ENCODE measurements at regions not wholly inside any gene's neighbourhood (a gene's known extent, or its start where the extent isn't known, plus 50 kb on each side); places are given as distances from the start of the nearest gene placed in this dataset.

DNA sequence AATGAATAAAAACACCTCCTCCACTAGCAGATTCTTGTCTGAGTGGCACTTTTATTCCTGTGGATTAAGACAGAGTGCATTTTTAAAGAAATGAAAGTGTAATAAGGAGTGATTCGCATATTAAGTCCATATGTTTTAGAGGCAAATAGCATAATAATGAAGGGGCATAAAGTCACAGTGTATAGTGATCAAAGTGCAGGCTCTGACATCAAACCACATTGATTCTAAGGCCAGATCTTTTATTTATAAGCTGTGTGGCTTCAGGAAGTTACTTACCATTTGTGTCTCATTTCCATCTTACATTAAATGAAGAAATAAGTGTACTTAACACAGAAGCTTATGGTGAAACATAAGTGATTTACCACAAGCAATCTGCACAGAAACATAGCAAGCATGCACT lies 332.8 kb downstream of the GASK1B start:
- BruUV-seq (replicated peaks) = no TSS peak
- no peaks in the 10 kb centered on the region for H3K9me3 Mint-ChIP-seq (ENCODE audit: unreplicated experiment)
- H3K4me1 Mint-ChIP-seq (ENCODE audit: insufficient read depth, unreplicated experiment) = peaks cover 5% of the 10 kb centered on the region
- no peak overlapping the region for H3K27ac Mint-ChIP-seq (ENCODE audit: low read depth, unreplicated experiment)
- H3K36me3 Mint-ChIP-seq (ENCODE audit: insufficient read depth, unreplicated experiment) = no peaks in the 10 kb centered on the region
- CTCF ChIA-PET = interaction anchor here (0.6 kb wide), 2 partner anchors 125 to 139 kb away, joined by 3 to 5 read pairs; no protein-coding TSS in a partner anchor
- TF ChIP-seq, protein P1, sequence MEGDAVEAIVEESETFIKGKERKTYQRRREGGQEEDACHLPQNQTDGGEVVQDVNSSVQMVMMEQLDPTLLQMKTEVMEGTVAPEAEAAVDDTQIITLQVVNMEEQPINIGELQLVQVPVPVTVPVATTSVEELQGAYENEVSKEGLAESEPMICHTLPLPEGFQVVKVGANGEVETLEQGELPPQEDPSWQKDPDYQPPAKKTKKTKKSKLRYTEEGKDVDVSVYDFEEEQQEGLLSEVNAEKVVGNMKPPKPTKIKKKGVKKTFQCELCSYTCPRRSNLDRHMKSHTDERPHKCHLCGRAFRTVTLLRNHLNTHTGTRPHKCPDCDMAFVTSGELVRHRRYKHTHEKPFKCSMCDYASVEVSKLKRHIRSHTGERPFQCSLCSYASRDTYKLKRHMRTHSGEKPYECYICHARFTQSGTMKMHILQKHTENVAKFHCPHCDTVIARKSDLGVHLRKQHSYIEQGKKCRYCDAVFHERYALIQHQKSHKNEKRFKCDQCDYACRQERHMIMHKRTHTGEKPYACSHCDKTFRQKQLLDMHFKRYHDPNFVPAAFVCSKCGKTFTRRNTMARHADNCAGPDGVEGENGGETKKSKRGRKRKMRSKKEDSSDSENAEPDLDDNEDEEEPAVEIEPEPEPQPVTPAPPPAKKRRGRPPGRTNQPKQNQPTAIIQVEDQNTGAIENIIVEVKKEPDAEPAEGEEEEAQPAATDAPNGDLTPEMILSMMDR (IDR thresholded peaks at IDR 0.05; ENCODE audit: unreplicated experiment) = no peak
- intact Hi-C loops (cut with micrococcal nuclease) = no loop called here
- no peak for DNase-seq (ENCODE audit: unreplicated experiment)
- H3K27me3 Mint-ChIP-seq (ENCODE audit: insufficient read depth, unreplicated experiment) = no peaks in the 10 kb centered on the region
- POLR2A ChIA-PET = interaction anchor here (0.5 kb wide), 1 partner anchor 159 kb away, joined by 3 read pairs; no protein-coding TSS in a partner anchor
- no peak overlapping the region for H3K4me3 Mint-ChIP-seq (ENCODE audit: unreplicated experiment)

DNA sequence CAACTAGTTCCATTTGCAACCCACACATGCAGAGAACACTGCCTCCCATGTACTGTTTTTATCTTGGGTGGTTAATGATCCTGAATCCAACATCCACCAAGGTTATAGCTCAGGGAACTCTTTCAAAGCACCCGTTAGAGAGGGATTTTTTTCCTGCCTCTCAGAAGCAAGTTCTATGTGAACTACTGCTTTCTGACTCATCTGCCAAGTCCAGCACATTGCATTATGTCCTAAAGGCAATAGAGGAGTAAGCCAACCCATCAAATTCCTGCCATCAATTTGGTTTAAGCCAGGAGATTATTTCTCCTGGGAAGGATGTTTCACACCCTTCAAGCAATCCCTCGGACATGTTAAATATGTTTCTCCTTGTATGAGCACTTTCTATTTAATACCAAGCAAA lies 334.5 kb downstream of the GASK1B start:
- ChIA-PET CTCF (no interaction called here), POLR2A (interaction anchor here (1.1 kb wide), 1 partner anchor 139 kb away, joined by 3 read pairs; no protein-coding TSS in a partner anchor)
- no TSS peak for BruUV-seq (replicated peaks)
- DNase-seq (ENCODE audit: unreplicated experiment) = peak; percentile 42
- Mint-ChIP-seq H3K36me3 (ENCODE audit: insufficient read depth, unreplicated experiment) (no peaks in the 10 kb centered on the region), H3K27me3 (ENCODE audit: insufficient read depth, unreplicated experiment) (no peaks in the 10 kb centered on the region), H3K27ac (ENCODE audit: low read depth, unreplicated experiment) (peak overlapping the region; percentile 3), H3K9me3 (ENCODE audit: unreplicated experiment) (no peaks in the 10 kb centered on the region), H3K4me1 (ENCODE audit: insufficient read depth, unreplicated experiment) (peaks cover 5% of the 10 kb centered on the region), H3K4me3 (ENCODE audit: unreplicated experiment) (no peak overlapping the region)
- intact Hi-C loops (cut with micrococcal nuclease) = no loop called here
- TF ChIP-seq, protein P1 (IDR thresholded peaks at IDR 0.05; ENCODE audit: unreplicated experiment) = no peak

DNA sequence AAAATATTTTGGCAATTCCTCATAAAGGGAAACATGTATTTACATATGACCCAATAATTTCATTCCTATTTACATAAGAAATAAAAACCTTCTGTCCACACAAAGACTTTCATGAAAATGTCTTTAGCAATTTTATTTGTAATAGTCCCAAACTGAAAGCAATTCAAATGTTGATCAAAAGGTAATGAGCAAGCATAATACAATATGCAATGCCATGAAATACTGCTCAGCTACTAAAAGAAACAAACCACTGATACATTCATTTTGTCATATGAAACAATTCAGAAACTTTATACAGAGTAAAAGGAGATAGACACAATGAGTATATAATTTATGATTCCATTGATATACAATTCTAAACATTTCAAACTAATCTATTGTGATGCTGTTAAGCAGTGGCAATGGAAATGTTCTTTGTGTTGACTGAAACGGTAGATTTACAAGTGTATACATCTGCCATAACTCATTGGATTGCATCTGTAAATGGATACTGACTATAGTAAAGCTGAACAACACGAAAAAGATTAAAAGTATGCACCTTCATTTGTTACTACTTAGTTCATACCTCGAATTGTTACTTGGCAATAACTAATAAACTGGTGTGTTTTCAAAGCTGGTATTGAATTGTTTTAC lies 335.6 kb downstream of the GASK1B start:
- H3K27me3 Mint-ChIP-seq (ENCODE audit: insufficient read depth, unreplicated experiment) = no peaks in the 10 kb centered on the region
- H3K36me3 Mint-ChIP-seq (ENCODE audit: insufficient read depth, unreplicated experiment) = no peaks in the 10 kb centered on the region
- peaks cover 5% of the 10 kb centered on the region for H3K4me1 Mint-ChIP-seq (ENCODE audit: insufficient read depth, unreplicated experiment)
- no peaks in the 10 kb centered on the region for H3K9me3 Mint-ChIP-seq (ENCODE audit: unreplicated experiment)
- ChIA-PET POLR2A (interaction anchor here (1.1 to 1.4 kb wide), 2 partner anchors 12 to 141 kb away, joined by 3 read pairs; no protein-coding TSS in a partner anchor), CTCF (no interaction called here)
- no peak for DNase-seq (ENCODE audit: unreplicated experiment)
- TF ChIP-seq, protein P1 (IDR thresholded peaks at IDR 0.05; ENCODE audit: unreplicated experiment) = no peak
- H3K4me3 Mint-ChIP-seq (ENCODE audit: unreplicated experiment) = no peak overlapping the region
- intact Hi-C loops (cut with micrococcal nuclease) = no loop called here
- H3K27ac Mint-ChIP-seq (ENCODE audit: low read depth, unreplicated experiment) = no peak overlapping the region
- BruUV-seq (replicated peaks) = no TSS peak

DNA sequence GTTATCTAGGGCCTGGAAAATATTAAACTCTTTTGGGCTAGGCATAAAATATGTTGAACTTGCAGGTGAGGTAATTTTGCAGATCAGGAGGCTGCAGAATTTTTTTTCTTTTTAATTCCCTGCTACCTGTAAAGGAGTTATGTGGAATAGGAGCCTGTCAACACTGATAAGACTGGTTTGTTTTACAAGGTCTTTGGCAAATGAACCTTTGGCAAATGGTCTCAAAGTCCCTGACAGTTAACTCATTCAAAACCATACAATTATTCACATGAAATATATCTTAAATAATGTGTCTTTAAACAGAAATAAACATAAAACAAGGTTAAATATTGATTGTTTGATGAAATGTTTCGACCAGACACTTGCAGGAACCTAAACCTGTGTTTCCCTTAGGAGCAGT lies 340.2 kb downstream of the GASK1B start:
- TF ChIP-seq, protein P1 (IDR thresholded peaks at IDR 0.05; ENCODE audit: unreplicated experiment) = no peak
- Mint-ChIP-seq H3K4me1 (ENCODE audit: insufficient read depth, unreplicated experiment) (peaks cover 5% of the 10 kb centered on the region), H3K27ac (ENCODE audit: low read depth, unreplicated experiment) (no peak overlapping the region), H3K36me3 (ENCODE audit: insufficient read depth, unreplicated experiment) (no peaks in the 10 kb centered on the region), H3K9me3 (ENCODE audit: unreplicated experiment) (no peaks in the 10 kb centered on the region), H3K4me3 (ENCODE audit: unreplicated experiment) (no peak overlapping the region), H3K27me3 (ENCODE audit: insufficient read depth, unreplicated experiment) (no peaks in the 10 kb centered on the region)
- intact Hi-C loops (cut with micrococcal nuclease) = no loop called here
- ChIA-PET CTCF (no interaction called here), POLR2A (no interaction called here)
- BruUV-seq (replicated peaks) = no TSS peak
- no peak for DNase-seq (ENCODE audit: unreplicated experiment)

All from MCF 10A (cell line).